CD4-positive, alpha-beta T cell treated with Interleukin-10 for 1 hour (primary cell): ENCODE measurements at regions not wholly inside any gene's neighbourhood (a gene's known extent, or its start where the extent isn't known, plus 50 kb on each side); places are given as distances from the start of the nearest gene placed in this dataset.

ENCODE experiments used
- DNase-seq: peaks from one replicate; pipeline ENCODE4 v3.0.0-alpha.2; 2020

- no peak for DNase-seq
Observed at GRCh38 chr3:74344865-74345440, 269.5 kb downstream of the CNTN3 start.

- no peak for DNase-seq
Observed at GRCh38 chr3:74343391-74343790, 271.1 kb downstream of the CNTN3 start.

- no peak for DNase-seq
Observed at GRCh38 chr3:74338998-74339397, 275.5 kb downstream of the CNTN3 start.

- no peak for DNase-seq
Observed at GRCh38 chr3:74332165-74332564, 282.3 kb downstream of the CNTN3 start.

GRCh38 chr3:74331711-74332110, 282.7 kb downstream of the CNTN3 start:
- no peak for DNase-seq

GRCh38 chr3:74329096-74329495, 285.4 kb downstream of the CNTN3 start:
- DNase-seq, result no peak

- no peak for DNase-seq
Observed at GRCh38 chr3:74328435-74328834, 286.0 kb downstream of the CNTN3 start.

GRCh38 chr3:74315291-74315690, 299.2 kb downstream of the CNTN3 start:
- DNase-seq, result no peak

GRCh38 chr3:74314696-74315095, 299.8 kb downstream of the CNTN3 start:
- DNase-seq, result no peak

GRCh38 chr3:74309716-74310115, 304.7 kb downstream of the CNTN3 start:
- no peak for DNase-seq

- DNase-seq, result no peak
Observed at GRCh38 chr3:74304424-74304823, 310.0 kb downstream of the CNTN3 start.

GRCh38 chr3:74303711-74304110, 310.7 kb downstream of the CNTN3 start:
- DNase-seq, result no peak

- no peak for DNase-seq
Observed at GRCh38 chr3:74302969-74303368, 311.5 kb downstream of the CNTN3 start.

GRCh38 chr3:74302281-74302680, 312.2 kb downstream of the CNTN3 start:
- DNase-seq, result no peak

GRCh38 chr3:74301056-74301455, 313.4 kb downstream of the CNTN3 start:
- no peak for DNase-seq

GRCh38 chr3:74295479-74295878, 319.0 kb downstream of the CNTN3 start:
- no peak for DNase-seq

GRCh38 chr3:74288761-74289160, 325.7 kb downstream of the CNTN3 start:
- DNase-seq, result no peak

GRCh38 chr3:74287557-74287956, 326.9 kb downstream of the CNTN3 start:
- DNase-seq, result no peak

- DNase-seq, result no peak
Observed at GRCh38 chr3:74282202-74282601, 332.3 kb downstream of the CNTN3 start.

- no peak for DNase-seq
Observed at GRCh38 chr3:74281705-74282104, 332.8 kb downstream of the CNTN3 start.

GRCh38 chr3:74273555-74274402, 340.7 kb downstream of the CNTN3 start:
- DNase-seq, result no peak

GRCh38 chr3:74273091-74273490, 341.4 kb downstream of the CNTN3 start:
- no peak for DNase-seq

GRCh38 chr3:74271541-74271940, 342.9 kb downstream of the CNTN3 start:
- no peak for DNase-seq

- no peak for DNase-seq
Observed at GRCh38 chr3:74269689-74270088, 344.8 kb downstream of the CNTN3 start.

- DNase-seq, result no peak
Observed at GRCh38 chr3:74268753-74269152, 345.7 kb downstream of the CNTN3 start.
